Esophagus squamous epithelium (tissue), 5 donors: ENCODE measurements at regions not wholly inside any gene's neighbourhood (a gene's known extent, or its start where the extent isn't known, plus 50 kb on each side); places are given as distances from the start of the nearest gene placed in this dataset.

ENCODE experiments used
- DNase-seq: peaks from one replicate; lab custom pipeline; 2025; lab: John Stamatoyannopoulos, UW
- H3K27ac ChIP-seq, 4 donors: fragments of 200-600 bp; sonication (generic); one replicate each; pipeline ENCODE4 v1.5.1; 2016 to 2019; ENCODE audit warnings: mild to moderate bottlenecking in 1 of 4
- H3K27me3 ChIP-seq, 4 donors: fragments of 200-600 bp; sonication (generic); 1 replicate in 3 of 4; 2 replicates in 1 of 4; pipeline versions ENCODE4 v1.5.1 to v1.6.0; 2017 to 2021; ENCODE audit warnings: antibody characterized with exemption in 1 of 4
- H3K36me3 ChIP-seq, 3 donors: fragments of 200-600 bp; sonication (generic); one replicate each; pipeline ENCODE4 v1.5.1; 2016 to 2019
- H3K4me1 ChIP-seq, 3 donors: fragments of 200-600 bp; sonication (generic); one replicate each; pipeline ENCODE4 v1.5.1; 2017 to 2019
- H3K4me3 ChIP-seq, 4 donors: fragments of 200-600 bp; sonication (generic); 1 replicate in 3 of 4; 2 replicates in 1 of 4; pipeline ENCODE4 v1.5.1; 2016 to 2019; ENCODE audit warnings: mild to moderate bottlenecking in 2 of 4, moderate library complexity in 1 of 4
- H3K9me3 ChIP-seq, 3 donors: fragments of 200-600 bp; sonication (generic); one replicate each; pipeline ENCODE4 v1.5.1; 2016 to 2019
- CTCF ChIP-seq, 6 experiments: fragments of 450-650 bp in 4 of 6; fragments of 200-600 bp in 2 of 6; sonication (generic) in 2 of 6; IDR thresholded peaks; one replicate each; pipeline ENCODE4 v1.5.1; 2016 to 2019; ENCODE audit warnings: antibody characterized with exemption in 6 of 6, mild to moderate bottlenecking in 4 of 6, moderate library complexity in 4 of 6
- POLR2A ChIP-seq, 4 donors: fragments of 450-650 bp; IDR thresholded peaks; one replicate each; pipeline ENCODE4 v1.6.1; 2017; ENCODE audit warnings: antibody characterized with exemption in 4 of 4, mild to moderate bottlenecking in 4 of 4, moderate library complexity in 3 of 4
- whole genome bisulfite sequencing, 2 donors: methylation state at CpG; one replicate each; pipeline ENCODE4 v1.1.5; 2018; 5-methylcytosine and 5-hydroxymethylcytosine counted together
- intact Hi-C: fragments of 100-400 bp; cut with DNase I; formaldehyde crosslinking; loops from one replicate; pipeline ENCODE4 v1.15.0; 2022
- donor health status: DM: yes; HTN: yes; CAD: no.

- TF ChIP-seq POLR2A (IDR thresholded peaks at IDR 0.05): no peak
- no peak for TF ChIP-seq CTCF (IDR thresholded peaks at IDR 0.05)
- no peaks in the 10 kb centered on the region for H3K4me1 ChIP-seq
- no peak overlapping the region for H3K27ac ChIP-seq
- no peak overlapping the region for H3K4me3 ChIP-seq
- peaks cover 0 to 27% (median 0%) of the 10 kb centered on the region in 4 donors for H3K27me3 ChIP-seq
- 75 to 85% methylated on average over 2 of the region's 2 CpGs for WGBS, 2 donors
- no peaks in the 10 kb centered on the region for H3K36me3 ChIP-seq
- no peaks in the 10 kb centered on the region for H3K9me3 ChIP-seq
- intact Hi-C loops: no loop called here
- no peak for DNase-seq
Measured at GRCh38 chr2:176409671-176410070, 140.4 kb downstream of the MTX2 start.

- Histone ChIP-seq H3K9me3 (no peaks in the 10 kb centered on the region), H3K4me1 (peaks cover 0 to 5% (median 0%) of the 10 kb centered on the region in 3 donors), H3K36me3 (no peaks in the 10 kb centered on the region), H3K4me3 (no peak overlapping the region), H3K27ac (no peak overlapping the region), H3K27me3 (peaks cover 0 to 40% (median 0%) of the 10 kb centered on the region in 4 donors)
- no peak for TF ChIP-seq CTCF (IDR thresholded peaks at IDR 0.05)
- TF ChIP-seq POLR2A (IDR thresholded peaks at IDR 0.05): no peak
- intact Hi-C loops: no loop called here
- no peak for DNase-seq
Measured at GRCh38 chr2:176412136-176412535, 142.9 kb downstream of the MTX2 start.

- DNase-seq: no peak
- intact Hi-C loops: no loop called here
- Histone ChIP-seq H3K36me3 (no peaks in the 10 kb centered on the region), H3K27me3 (peaks cover 0 to 37% (median 0%) of the 10 kb centered on the region in 4 donors), H3K27ac (no peak overlapping the region), H3K4me3 (no peak overlapping the region), H3K9me3 (no peaks in the 10 kb centered on the region), H3K4me1 (peaks cover 0 to 5% (median 0%) of the 10 kb centered on the region in 3 donors)
- 73 to 78% methylated on average over 4 of the region's 4 CpGs for WGBS, 2 donors
- TF ChIP-seq POLR2A (IDR thresholded peaks at IDR 0.05) (no peak), CTCF (IDR thresholded peaks at IDR 0.05) (no peak)
Measured at GRCh38 chr2:176413786-176414185, 144.5 kb downstream of the MTX2 start.

GRCh38 chr2:176414641-176415040 is 145.4 kb downstream of the MTX2 start:
- Histone ChIP-seq H3K9me3 (no peaks in the 10 kb centered on the region), H3K36me3 (no peaks in the 10 kb centered on the region), H3K4me1 (peaks cover 0 to 10% (median 0%) of the 10 kb centered on the region in 3 donors), H3K4me3 (no peak overlapping the region), H3K27ac (no peak overlapping the region), H3K27me3 (peaks cover 0 to 40% (median 0%) of the 10 kb centered on the region in 4 donors)
- DNase-seq: no peak
- TF ChIP-seq CTCF (IDR thresholded peaks at IDR 0.05) (no peak), POLR2A (IDR thresholded peaks at IDR 0.05) (no peak)
- intact Hi-C loops: no loop called here
- WGBS, 2 donors: 59 to 74% methylated on average over 3 of the region's 3 CpGs

GRCh38 chr2:176415174-176415895 is 146.1 kb downstream of the MTX2 start:
- Histone ChIP-seq H3K27me3 (peaks cover 0 to 40% (median 0%) of the 10 kb centered on the region in 4 donors), H3K4me3 (no peak overlapping the region), H3K4me1 (peaks cover 0 to 10% (median 0%) of the 10 kb centered on the region in 3 donors), H3K27ac (no peak overlapping the region), H3K9me3 (no peaks in the 10 kb centered on the region), H3K36me3 (no peaks in the 10 kb centered on the region)
- TF ChIP-seq CTCF (IDR thresholded peaks at IDR 0.05): no peak
- no peak for TF ChIP-seq POLR2A (IDR thresholded peaks at IDR 0.05)
- no peak for DNase-seq
- 67 to 69% methylated on average over 7 to 8 of the region's 8 CpGs for WGBS, 2 donors
- intact Hi-C loops: no loop called here
